ENCODE measurements at regions not wholly inside any gene's neighbourhood (a gene's known extent, or its start where the extent isn't known, plus 50 kb on each side); places are given as distances from the start of the nearest gene placed in this dataset.
"Not testable (repeated sequence)": the region's sequence is repeated elsewhere in the genome, so short reads cannot be mapped to it uniquely, and the experiment has no call there.

DNA sequence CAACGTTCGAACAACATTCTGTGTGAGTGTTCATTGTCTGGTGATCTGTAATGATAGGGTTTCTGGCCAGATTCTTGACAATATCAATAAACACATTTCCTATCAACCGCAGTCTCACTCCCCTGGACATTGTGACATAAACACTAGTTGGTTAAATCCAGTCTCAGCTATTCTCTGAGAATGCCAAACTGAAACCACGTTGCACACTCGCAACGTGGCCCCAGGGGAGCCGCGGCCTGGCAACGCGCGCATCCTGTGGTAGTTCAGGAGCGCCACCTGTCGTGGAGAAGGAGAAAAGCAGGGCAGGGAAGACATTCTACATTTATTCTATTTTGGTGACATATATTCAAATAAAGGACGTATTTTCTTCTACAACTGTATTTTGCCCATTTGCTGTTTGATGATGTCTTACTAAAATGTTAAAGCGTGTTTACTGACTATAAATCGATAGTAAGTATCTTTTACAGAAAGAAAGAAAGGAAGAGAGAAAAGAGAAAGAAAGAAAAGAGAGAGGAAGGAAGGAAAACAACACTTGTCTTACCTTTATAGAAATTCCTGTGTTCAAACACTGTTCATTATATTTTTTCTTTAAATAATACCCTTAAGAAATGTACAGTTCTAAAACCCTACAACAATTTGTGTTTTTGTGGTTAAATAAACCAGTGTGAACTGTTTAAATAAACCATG lies 738.3 kb upstream of the FRG1 start:
- no peak overlapping the region for H3K4me3 Mint-ChIP-seq
- H3K36me3 Mint-ChIP-seq (ENCODE audit: low read depth), result no peaks in the 10 kb centered on the region
- peaks cover 3% of the 10 kb centered on the region for H3K4me1 Mint-ChIP-seq (ENCODE audit: low read depth)
- DNase-seq, result peak; percentile 29
- no peak overlapping the region for H3K27ac Mint-ChIP-seq
- H3K27me3 Mint-ChIP-seq, result no peaks in the 10 kb centered on the region
- H3K9me3 Mint-ChIP-seq, result peaks cover 2% of the 10 kb centered on the region

DNA sequence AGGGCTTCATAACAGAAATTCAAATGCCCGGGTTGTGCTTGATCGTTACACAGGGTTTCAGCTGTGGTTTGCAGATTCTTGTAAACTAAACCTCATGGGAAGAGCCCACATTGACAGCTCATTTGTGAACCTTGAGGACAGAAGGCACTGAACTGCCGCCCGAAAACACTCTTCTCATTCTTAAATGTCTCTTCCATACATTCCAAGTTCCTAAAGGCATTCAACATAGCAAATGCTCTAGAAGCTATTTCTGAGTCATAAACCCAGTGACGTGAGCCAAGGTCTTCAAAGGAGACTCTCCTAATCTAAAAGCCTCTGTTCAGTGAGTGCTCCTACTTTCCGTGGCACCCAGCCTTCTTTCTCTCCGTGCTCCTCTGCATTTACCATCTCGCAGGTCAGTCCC lies 737.8 kb upstream of the FRG1 start:
- Mint-ChIP-seq H3K4me3 (no peak overlapping the region), H3K4me1 (ENCODE audit: low read depth) (peaks cover 3% of the 10 kb centered on the region), H3K27me3 (no peaks in the 10 kb centered on the region), H3K27ac (no peak overlapping the region), H3K9me3 (peaks cover 2% of the 10 kb centered on the region), H3K36me3 (ENCODE audit: low read depth) (no peaks in the 10 kb centered on the region)
- DNase-seq, result no peak

DNA sequence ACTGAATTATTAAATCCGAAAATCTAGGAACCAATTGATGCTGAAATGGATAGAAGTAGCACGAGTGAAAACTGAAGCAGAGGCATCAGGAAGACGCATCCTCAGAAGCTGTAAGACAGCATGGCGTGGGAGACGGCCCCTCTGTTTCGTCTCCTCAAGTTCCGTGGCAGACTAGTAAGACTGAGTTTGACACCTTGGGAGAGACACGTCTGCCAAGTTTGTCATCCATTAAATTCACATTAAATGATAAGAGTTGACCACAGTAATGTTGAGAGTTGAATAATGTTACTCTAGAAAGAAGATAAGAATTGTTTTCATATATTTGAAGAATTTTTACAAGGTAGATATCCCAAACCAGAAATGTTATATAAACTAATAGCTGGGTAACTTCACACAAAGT lies 736.1 kb upstream of the FRG1 start:
- Mint-ChIP-seq H3K27ac (no peak overlapping the region), H3K36me3 (ENCODE audit: low read depth) (no peaks in the 10 kb centered on the region), H3K4me1 (ENCODE audit: low read depth) (peaks cover 3% of the 10 kb centered on the region), H3K27me3 (no peaks in the 10 kb centered on the region), H3K4me3 (no peak overlapping the region), H3K9me3 (peaks cover 5% of the 10 kb centered on the region)
- DNase-seq, result no peak

DNA sequence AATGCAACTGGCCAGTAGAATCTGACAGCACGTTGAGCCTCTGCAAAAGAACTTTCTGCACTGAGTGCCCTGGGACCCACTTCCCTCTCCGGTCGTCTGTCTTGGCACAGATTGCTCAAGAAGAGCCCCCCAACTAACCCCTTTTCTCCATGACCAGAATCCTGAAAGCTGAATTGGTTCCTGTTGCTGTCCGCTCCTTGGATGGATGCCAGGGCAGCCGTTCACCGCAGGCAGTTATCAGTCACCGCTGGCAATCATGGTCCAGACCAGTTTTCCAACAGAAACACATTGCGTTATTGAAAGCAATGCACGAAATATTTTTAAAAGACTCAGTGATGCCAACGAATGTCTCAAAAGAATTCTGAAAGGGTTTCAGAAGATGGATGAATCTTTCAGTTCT lies 733.7 kb upstream of the FRG1 start:
- no peak overlapping the region for H3K27ac Mint-ChIP-seq
- peaks cover 3% of the 10 kb centered on the region for H3K4me1 Mint-ChIP-seq (ENCODE audit: low read depth)
- peaks cover 3% of the 10 kb centered on the region for H3K9me3 Mint-ChIP-seq
- no peak overlapping the region for H3K4me3 Mint-ChIP-seq
- H3K27me3 Mint-ChIP-seq, result no peaks in the 10 kb centered on the region
- H3K36me3 Mint-ChIP-seq (ENCODE audit: low read depth), result no peaks in the 10 kb centered on the region
- DNase-seq, result no peak

DNA sequence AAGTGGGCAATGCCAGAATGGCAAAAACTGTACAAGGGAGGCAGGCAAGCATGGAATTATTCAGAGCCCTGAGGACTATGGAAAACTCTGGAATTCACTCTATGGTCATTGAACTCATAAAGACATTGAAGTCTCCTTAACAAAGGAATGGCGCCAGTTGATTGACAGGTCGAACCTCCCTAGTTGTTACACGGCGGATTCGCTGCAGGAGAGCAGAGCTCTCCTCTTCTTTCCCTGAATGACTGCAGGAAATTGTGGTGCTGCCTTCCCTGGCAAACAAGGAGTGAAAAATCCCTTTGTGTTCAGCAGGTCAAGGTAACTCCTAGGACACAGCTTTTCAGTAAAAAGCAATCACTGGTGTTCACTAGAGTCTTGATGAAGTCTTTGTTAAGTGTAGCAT lies 732.8 kb upstream of the FRG1 start:
- Mint-ChIP-seq H3K36me3 (ENCODE audit: low read depth) (no peaks in the 10 kb centered on the region), H3K4me3 (no peak overlapping the region), H3K4me1 (ENCODE audit: low read depth) (peaks cover 1% of the 10 kb centered on the region), H3K27me3 (no peaks in the 10 kb centered on the region), H3K27ac (no peak overlapping the region), H3K9me3 (peaks cover 3% of the 10 kb centered on the region)
- no peak for DNase-seq

DNA sequence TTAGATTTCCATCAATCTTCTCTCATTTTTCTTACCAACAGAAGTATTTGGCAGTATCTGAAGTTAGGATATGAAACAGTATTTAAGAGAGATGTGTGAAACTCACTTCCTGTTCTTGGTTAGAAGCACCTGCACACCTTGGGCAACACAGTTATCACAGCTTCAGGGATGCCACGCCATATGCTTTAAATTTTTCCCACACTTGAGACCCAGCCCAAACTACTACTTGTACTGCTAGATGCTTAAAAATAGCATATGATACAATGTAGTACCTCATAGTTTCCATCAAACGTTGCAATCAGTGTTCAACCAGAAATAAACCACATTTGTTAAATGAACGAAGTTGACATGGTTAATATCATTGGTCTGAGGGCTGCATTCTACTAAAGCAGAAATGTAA lies 725.1 kb upstream of the FRG1 start:
- H3K9me3 Mint-ChIP-seq, result peaks cover 2% of the 10 kb centered on the region
- H3K27ac Mint-ChIP-seq, result no peak overlapping the region
- H3K4me3 Mint-ChIP-seq, result no peak overlapping the region
- no peaks in the 10 kb centered on the region for H3K36me3 Mint-ChIP-seq (ENCODE audit: low read depth)
- no peak for DNase-seq
- H3K4me1 Mint-ChIP-seq (ENCODE audit: low read depth), result no peaks in the 10 kb centered on the region
- H3K27me3 Mint-ChIP-seq, result no peaks in the 10 kb centered on the region

DNA sequence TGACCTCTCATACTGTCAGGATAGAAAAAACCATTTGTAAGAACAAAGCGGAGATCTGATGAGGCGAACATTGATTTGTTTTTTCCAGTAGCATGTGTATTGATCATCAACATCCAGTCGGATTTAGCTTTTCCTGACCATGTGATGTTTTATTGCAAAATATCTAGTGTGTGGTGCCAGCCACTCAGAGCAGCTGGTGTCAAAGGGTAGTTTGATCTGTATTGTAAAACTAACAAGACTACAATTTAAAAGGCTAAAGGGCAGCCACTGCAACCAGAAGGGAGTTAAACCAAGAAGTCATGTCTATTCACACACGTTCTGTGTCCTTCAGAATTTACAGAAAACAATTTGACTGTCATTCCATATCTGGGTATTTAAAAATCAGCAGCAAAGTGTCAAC lies 719.0 kb upstream of the FRG1 start:
- peaks cover 2% of the 10 kb centered on the region for H3K9me3 Mint-ChIP-seq

DNA sequence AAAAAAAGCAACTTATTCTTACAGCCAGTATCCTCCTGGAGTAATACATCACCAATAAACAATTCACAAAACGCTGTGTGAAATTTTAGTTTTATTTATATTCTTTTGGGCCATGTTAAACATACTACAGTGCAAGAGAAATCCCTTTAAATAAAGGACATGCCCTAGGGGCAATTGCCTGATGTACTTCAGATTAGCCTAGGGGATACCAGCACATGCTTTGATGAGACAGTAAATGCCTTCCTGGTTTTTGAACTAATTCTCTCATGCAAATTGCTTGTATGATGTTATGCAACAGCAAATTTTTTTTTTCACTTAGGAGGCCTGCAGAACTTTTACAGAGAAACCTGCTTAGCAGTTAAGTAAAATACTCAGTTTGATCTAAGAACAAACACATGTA lies 711.9 kb upstream of the FRG1 start:
- no peaks in the 10 kb centered on the region for H3K27me3 Mint-ChIP-seq
- H3K9me3 Mint-ChIP-seq, result peaks cover 4% of the 10 kb centered on the region
- no peaks in the 10 kb centered on the region for H3K36me3 Mint-ChIP-seq (ENCODE audit: low read depth)
- no peaks in the 10 kb centered on the region for H3K4me1 Mint-ChIP-seq (ENCODE audit: low read depth)
- no peak overlapping the region for H3K27ac Mint-ChIP-seq
- H3K4me3 Mint-ChIP-seq, result no peak overlapping the region
- no peak for DNase-seq

More for the DNA sequence above, 719.0 kb upstream of the FRG1 start:
- no peak overlapping the region for H3K4me3 Mint-ChIP-seq
- H3K4me1 Mint-ChIP-seq (ENCODE audit: low read depth), result no peaks in the 10 kb centered on the region
- H3K27me3 Mint-ChIP-seq, result no peaks in the 10 kb centered on the region
- DNase-seq, result no peak
- H3K27ac Mint-ChIP-seq, result no peak overlapping the region
- no peaks in the 10 kb centered on the region for H3K36me3 Mint-ChIP-seq (ENCODE audit: low read depth)

DNA sequence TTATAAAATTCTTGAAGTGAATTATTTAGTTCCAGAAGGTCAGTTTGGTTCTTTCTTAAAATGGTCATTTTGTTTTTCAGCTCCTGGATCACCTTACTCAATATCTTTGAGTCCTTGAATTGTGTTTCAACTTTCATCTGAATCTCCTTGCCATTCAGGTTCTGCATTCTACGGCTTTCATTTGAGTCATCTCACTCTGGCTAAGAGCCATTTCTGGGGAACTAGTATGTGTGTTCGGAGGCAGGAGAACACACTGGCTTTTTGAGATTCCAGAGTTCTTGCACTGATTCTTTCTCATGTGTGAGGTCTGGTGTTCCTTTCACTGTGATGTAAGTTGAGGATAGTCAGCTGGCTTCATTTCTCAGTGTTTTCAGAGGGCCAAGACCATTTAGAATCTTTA lies 708.4 kb upstream of the FRG1 start:
- no peaks in the 10 kb centered on the region for H3K27me3 Mint-ChIP-seq
- H3K36me3 Mint-ChIP-seq (ENCODE audit: low read depth), result no peaks in the 10 kb centered on the region
- H3K4me1 Mint-ChIP-seq (ENCODE audit: low read depth), result no peaks in the 10 kb centered on the region
- no peak for DNase-seq
- H3K4me3 Mint-ChIP-seq, result no peak overlapping the region
- H3K27ac Mint-ChIP-seq, result no peak overlapping the region
- H3K9me3 Mint-ChIP-seq, result peaks cover 8% of the 10 kb centered on the region

DNA sequence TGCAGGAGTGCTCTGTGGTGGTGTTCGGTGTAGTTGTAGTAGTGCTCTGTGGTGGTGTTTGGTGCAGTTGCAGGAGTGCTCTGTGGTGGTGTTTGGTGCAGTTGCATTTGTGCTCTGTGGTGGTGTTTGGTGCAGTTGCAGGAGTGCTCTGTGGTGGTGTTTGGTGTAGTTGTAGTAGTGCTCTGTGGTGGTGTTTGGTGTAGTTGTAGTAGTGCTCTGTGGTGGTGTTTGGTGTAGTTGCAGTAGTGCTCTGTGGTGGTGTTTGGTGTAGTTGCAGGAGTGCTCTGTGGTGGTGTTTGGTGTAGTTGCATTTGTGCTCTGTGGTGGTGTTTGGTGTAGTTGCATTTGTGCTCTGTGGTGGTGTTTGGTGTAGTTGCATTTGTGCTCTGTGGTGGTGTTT lies 706.9 kb upstream of the FRG1 start:
- not testable (repeated sequence) for H3K27ac Mint-ChIP-seq; H3K27me3 Mint-ChIP-seq; H3K36me3 Mint-ChIP-seq (ENCODE audit: low read depth); H3K4me1 Mint-ChIP-seq (ENCODE audit: low read depth); H3K4me3 Mint-ChIP-seq; H3K9me3 Mint-ChIP-seq
- peak; percentile 34 for DNase-seq

DNA sequence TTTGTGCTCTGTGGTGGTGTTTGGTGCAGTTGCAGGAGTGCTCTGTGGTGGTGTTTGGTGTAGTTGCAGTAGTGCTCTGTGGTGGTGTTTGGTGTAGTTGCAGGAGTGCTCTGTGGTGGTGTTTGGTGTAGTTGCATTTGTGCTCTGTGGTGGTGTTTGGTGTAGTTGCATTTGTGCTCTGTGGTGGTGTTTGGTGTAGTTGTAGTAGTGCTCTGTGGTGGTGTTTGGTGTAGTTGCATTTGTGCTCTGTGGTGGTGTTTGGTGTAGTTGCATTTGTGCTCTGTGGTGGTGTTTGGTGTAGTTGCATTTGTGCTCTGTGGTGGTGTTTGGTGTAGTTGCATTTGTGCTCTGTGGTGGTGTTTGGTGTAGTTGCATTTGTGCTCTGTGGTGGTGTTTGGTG lies 705.7 kb upstream of the FRG1 start:
- not testable (repeated sequence) for H3K9me3 Mint-ChIP-seq; H3K4me1 Mint-ChIP-seq (ENCODE audit: low read depth); H3K36me3 Mint-ChIP-seq (ENCODE audit: low read depth); DNase-seq; H3K27ac Mint-ChIP-seq; H3K4me3 Mint-ChIP-seq; H3K27me3 Mint-ChIP-seq

DNA sequence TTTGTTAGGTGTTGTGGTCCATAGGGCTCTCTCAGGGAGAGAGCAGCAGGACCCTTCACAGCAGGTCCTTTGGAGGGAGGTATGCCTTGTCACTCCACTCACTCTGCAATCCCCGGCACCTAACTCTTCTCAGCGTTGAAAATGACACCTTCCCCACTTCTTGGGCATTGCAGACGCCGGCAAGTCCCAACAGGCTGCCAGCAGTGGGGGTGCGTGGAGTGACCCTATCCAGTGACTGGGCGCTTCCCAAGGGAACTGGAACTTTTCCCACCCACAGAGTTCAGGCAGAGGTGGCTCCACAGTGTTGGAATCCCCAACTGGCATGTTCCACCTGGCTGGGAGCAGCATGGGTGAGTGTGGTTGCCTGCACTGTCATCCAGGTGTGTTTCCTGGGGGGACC lies 705.1 kb upstream of the FRG1 start:
- H3K27me3 Mint-ChIP-seq, result no peaks in the 10 kb centered on the region
- H3K36me3 Mint-ChIP-seq (ENCODE audit: low read depth), result no peaks in the 10 kb centered on the region
- no peak overlapping the region for H3K4me3 Mint-ChIP-seq
- peaks cover 8% of the 10 kb centered on the region for H3K9me3 Mint-ChIP-seq
- no peaks in the 10 kb centered on the region for H3K4me1 Mint-ChIP-seq (ENCODE audit: low read depth)
- DNase-seq, result no peak
- H3K27ac Mint-ChIP-seq, result no peak overlapping the region

DNA sequence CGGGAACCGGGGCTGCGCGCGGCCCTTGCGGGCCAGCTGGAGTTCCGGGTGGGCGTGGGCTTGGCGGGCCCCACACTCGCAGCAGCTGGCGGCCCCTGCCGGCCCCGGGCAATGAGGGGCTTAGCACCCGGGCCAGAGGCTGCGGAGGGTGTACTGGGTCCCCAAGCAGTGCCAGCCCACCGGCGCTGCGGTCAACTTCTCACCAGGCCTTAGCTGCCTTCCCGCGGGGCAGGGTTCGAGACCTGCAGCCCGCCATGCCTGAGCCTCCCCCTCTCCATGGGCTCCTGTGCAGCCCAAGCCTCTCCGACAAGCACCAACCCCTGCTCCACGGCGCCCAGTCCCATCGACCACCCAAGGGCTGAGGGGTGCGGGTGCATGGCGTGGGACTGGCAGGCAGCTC lies 704.4 kb upstream of the FRG1 start:
- not testable (repeated sequence) for H3K36me3 Mint-ChIP-seq (ENCODE audit: low read depth); H3K4me1 Mint-ChIP-seq (ENCODE audit: low read depth); H3K4me3 Mint-ChIP-seq; H3K9me3 Mint-ChIP-seq; H3K27ac Mint-ChIP-seq; H3K27me3 Mint-ChIP-seq; DNase-seq

DNA sequence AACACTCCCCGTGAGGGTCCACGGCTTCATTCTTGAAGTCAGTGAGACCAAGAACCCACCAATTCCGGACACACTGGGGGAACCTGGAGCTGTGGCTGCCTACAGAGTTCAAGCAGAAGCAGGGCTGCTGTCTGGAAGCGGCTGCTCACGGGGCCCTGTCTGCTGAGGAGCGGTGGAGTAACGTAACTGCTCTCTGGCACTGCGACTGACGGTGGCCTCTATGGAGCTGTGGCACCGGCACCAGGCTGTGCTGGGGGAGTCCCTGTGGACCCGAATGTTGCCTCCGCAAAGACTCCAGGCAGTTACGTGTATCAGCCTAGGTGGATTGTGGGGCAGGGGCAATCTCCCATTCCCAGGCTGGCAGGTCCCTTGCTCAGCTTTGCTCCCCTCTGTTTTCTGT lies 703.3 kb upstream of the FRG1 start:
- Mint-ChIP-seq H3K36me3 (ENCODE audit: low read depth) (no peaks in the 10 kb centered on the region), H3K4me3 (no peak overlapping the region), H3K9me3 (peaks cover 5% of the 10 kb centered on the region), H3K4me1 (ENCODE audit: low read depth) (no peaks in the 10 kb centered on the region), H3K27ac (no peak overlapping the region), H3K27me3 (no peaks in the 10 kb centered on the region)
- no peak for DNase-seq

DNA sequence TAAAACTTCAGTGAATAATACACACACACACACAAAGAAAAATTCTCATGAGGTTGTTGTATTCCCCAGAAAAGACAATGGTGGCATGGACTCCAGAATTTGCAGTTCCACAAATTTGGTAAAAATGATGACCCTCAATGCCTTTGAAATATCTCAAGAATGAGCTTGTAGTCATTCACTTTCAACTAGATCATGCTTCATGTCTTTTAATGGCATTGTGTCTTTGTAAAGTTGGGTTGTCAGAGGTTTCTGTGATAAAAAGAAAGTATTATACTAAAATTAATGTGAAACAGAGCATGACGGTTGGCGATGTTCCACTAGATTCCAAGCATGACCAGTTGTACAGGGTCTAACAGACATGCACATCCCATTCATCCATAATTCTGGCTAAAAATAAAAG lies 685.0 kb upstream of the FRG1 start:
- Mint-ChIP-seq H3K9me3 (peaks cover 33% of the 10 kb centered on the region), H3K27ac (no peak overlapping the region), H3K27me3 (no peaks in the 10 kb centered on the region), H3K4me3 (no peak overlapping the region), H3K4me1 (ENCODE audit: low read depth) (no peaks in the 10 kb centered on the region), H3K36me3 (ENCODE audit: low read depth) (no peaks in the 10 kb centered on the region)
- DNase-seq, result no peak

DNA sequence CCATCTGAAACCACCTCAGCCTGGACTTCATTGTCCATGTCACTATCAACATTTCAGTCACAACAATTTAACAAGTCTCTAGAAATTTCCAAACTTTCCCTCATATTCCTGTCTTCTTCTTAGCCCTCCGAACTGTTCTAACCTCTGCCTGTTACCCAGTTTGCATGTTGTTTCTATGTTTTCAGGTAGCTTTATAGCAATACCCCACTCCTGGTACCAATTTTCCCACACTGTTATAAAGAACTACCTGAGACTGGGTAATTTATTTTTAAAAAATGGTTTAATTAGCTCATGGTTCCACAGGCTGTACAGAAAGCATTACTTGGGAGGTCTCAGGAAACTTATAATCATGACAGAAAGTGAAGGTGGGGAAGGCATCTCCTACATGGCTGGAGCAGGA lies 679.2 kb upstream of the FRG1 start:
- H3K27me3 Mint-ChIP-seq, result no peaks in the 10 kb centered on the region
- peaks cover 23% of the 10 kb centered on the region for H3K9me3 Mint-ChIP-seq
- H3K36me3 Mint-ChIP-seq (ENCODE audit: low read depth), result no peaks in the 10 kb centered on the region
- H3K4me1 Mint-ChIP-seq (ENCODE audit: low read depth), result no peaks in the 10 kb centered on the region
- H3K27ac Mint-ChIP-seq, result no peak overlapping the region
- DNase-seq, result no peak
- H3K4me3 Mint-ChIP-seq, result no peak overlapping the region

Data from activated T-cell treated with anti-CD3 and anti-CD28 coated beads, Interleukin-2, amount 50 U/mL, for 24 hours (primary cell).